ENCODE measurements at regions not wholly inside any gene's neighbourhood (a gene's known extent, or its start where the extent isn't known, plus 50 kb on each side); places are given as distances from the start of the nearest gene placed in this dataset.

DNA sequence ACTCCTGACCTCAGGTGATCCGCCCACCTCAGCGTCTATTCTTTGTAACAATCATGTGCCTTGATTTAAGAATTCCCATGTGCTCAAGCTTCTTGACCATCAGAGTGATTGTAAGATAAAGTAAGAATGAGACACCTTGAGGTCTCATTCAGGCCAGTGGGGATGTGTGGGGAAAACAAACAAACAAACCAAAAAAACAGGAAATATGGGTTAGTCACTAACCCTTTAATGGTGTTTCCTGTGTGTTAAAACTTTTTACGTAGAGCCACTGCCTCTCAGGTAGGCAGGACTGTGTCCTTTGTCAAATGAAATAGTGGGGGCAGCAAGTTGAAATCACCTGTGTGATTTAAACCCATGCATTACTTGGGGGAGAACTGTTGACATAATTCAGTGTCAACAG, 91.5 kb upstream of the DHRSX start:
- TF ChIP-seq CTCF (IDR thresholded peaks at IDR 0.05; ENCODE audit: low read depth, low read length), result no peak
- no peak for TF ChIP-seq POLR2A (IDR thresholded peaks at IDR 0.05; ENCODE audit: extremely low read depth, insufficient read length)
- TF ChIP-seq MYC (IDR thresholded peaks at IDR 0.05; ENCODE audit: low read depth, low read length), result no peak
- TF ChIP-seq MAX (IDR thresholded peaks at IDR 0.05; ENCODE audit: low read depth, low read length), result no peak
